Glutamatergic neuron (in vitro differentiated cells): ENCODE measurements at regions not wholly inside any gene's neighbourhood (a gene's known extent, or its start where the extent isn't known, plus 50 kb on each side); places are given as distances from the start of the nearest gene placed in this dataset.
"Not testable (repeated sequence)": the region's sequence is repeated elsewhere in the genome, so short reads cannot be mapped to it uniquely, and the experiment has no call there.

ENCODE experiments used
- DNase-seq: peaks from one replicate; pipeline ENCODE4 v3.0.0; 2022
- H3K27ac Mint-ChIP-seq: one replicate; pipeline ENCODE4 v1.8.0; 2020; ENCODE audit warnings: mild to moderate bottlenecking, mixed read lengths, inconsistent platforms; ENCODE audit not compliant: unreplicated experiment
- H3K27me3 Mint-ChIP-seq: one replicate; pipeline ENCODE4 v1.8.0; 2020; ENCODE audit warnings: mild to moderate bottlenecking, moderate library complexity, mixed read lengths, inconsistent platforms; ENCODE audit not compliant: unreplicated experiment
- H3K36me3 Mint-ChIP-seq: one replicate; pipeline ENCODE4 v1.8.0; 2020; ENCODE audit warnings: mild to moderate bottlenecking, mixed read lengths, inconsistent platforms; ENCODE audit not compliant: unreplicated experiment
- H3K4me1 Mint-ChIP-seq: one replicate; pipeline ENCODE4 v1.8.0; 2020; ENCODE audit warnings: mild to moderate bottlenecking, low read depth, mixed read lengths, inconsistent platforms; ENCODE audit not compliant: unreplicated experiment
- H3K4me3 Mint-ChIP-seq: one replicate; pipeline ENCODE4 v1.8.0; 2020; ENCODE audit warnings: mild to moderate bottlenecking, mixed read lengths, inconsistent platforms; ENCODE audit not compliant: unreplicated experiment
- H3K9me3 Mint-ChIP-seq: one replicate; pipeline ENCODE4 v1.8.0; 2020; ENCODE audit warnings: mild to moderate bottlenecking, moderate library complexity, mixed read lengths, inconsistent platforms; ENCODE audit not compliant: unreplicated experiment
- TF ChIP-seq, protein P1 (sequence below): fragments of 200-600 bp; sonication (generic); IDR thresholded peaks from one replicate; pipeline ENCODE4 v1.5.0; 2021; ENCODE audit not compliant: partially characterized antibody, unreplicated experiment

GRCh38 chr6:138671351-138671750 lies 102.2 kb upstream of the CCDC28A start:
- no peaks in the 10 kb centered on the region for H3K4me1 Mint-ChIP-seq
- no peaks in the 10 kb centered on the region for H3K36me3 Mint-ChIP-seq
- no peak overlapping the region for H3K4me3 Mint-ChIP-seq
- no peaks in the 10 kb centered on the region for H3K9me3 Mint-ChIP-seq
- H3K27me3 Mint-ChIP-seq, result no peaks in the 10 kb centered on the region
- DNase-seq, result no peak
- TF ChIP-seq, protein P1, sequence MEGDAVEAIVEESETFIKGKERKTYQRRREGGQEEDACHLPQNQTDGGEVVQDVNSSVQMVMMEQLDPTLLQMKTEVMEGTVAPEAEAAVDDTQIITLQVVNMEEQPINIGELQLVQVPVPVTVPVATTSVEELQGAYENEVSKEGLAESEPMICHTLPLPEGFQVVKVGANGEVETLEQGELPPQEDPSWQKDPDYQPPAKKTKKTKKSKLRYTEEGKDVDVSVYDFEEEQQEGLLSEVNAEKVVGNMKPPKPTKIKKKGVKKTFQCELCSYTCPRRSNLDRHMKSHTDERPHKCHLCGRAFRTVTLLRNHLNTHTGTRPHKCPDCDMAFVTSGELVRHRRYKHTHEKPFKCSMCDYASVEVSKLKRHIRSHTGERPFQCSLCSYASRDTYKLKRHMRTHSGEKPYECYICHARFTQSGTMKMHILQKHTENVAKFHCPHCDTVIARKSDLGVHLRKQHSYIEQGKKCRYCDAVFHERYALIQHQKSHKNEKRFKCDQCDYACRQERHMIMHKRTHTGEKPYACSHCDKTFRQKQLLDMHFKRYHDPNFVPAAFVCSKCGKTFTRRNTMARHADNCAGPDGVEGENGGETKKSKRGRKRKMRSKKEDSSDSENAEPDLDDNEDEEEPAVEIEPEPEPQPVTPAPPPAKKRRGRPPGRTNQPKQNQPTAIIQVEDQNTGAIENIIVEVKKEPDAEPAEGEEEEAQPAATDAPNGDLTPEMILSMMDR, result no peak
- H3K27ac Mint-ChIP-seq, result no peak overlapping the region

DNA sequence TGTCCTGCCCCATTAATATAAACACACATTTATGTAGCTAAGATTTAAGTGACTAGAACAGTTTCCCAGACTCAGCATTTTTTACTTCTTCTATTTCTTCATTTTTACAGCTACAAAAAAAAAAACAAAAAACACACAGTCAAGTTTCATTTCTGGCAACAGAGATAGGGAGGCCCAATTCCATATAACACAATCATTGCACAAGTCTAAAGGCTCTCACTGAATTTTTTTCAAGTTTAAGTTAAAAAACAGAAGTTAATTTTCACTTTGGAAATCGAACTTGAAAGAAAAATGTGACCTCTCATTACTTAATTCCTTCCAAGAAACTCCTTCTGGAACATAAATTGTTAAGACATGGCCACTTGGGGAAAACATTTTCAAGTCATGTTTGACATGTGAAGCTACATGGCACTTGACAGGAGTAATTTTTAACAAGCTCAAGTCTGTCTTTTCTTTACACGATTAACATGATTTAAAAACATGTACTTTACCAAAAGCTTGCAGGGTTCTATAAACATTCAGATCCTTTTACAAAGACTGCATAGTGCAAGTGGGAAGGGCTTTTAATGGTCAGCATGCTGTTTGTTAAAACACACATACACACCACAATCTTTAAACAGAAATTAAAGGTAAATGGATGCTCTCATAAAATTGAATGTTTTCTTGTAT lies 100.1 kb upstream of the CCDC28A start:
- H3K27ac Mint-ChIP-seq, result no peak overlapping the region
- TF ChIP-seq, protein P1, result no peak
- H3K4me3 Mint-ChIP-seq, result no peak overlapping the region
- H3K27me3 Mint-ChIP-seq, result no peaks in the 10 kb centered on the region
- H3K36me3 Mint-ChIP-seq, result no peaks in the 10 kb centered on the region
- H3K4me1 Mint-ChIP-seq, result peaks cover 3% of the 10 kb centered on the region
- no peaks in the 10 kb centered on the region for H3K9me3 Mint-ChIP-seq
- no peak for DNase-seq

GRCh38 chr6:138674444-138674843 lies 99.1 kb upstream of the CCDC28A start:
- H3K27ac Mint-ChIP-seq, H3K36me3 Mint-ChIP-seq, H3K27me3 Mint-ChIP-seq, H3K4me3 Mint-ChIP-seq, DNase-seq, H3K9me3 Mint-ChIP-seq, H3K4me1 Mint-ChIP-seq: not testable (repeated sequence)

DNA sequence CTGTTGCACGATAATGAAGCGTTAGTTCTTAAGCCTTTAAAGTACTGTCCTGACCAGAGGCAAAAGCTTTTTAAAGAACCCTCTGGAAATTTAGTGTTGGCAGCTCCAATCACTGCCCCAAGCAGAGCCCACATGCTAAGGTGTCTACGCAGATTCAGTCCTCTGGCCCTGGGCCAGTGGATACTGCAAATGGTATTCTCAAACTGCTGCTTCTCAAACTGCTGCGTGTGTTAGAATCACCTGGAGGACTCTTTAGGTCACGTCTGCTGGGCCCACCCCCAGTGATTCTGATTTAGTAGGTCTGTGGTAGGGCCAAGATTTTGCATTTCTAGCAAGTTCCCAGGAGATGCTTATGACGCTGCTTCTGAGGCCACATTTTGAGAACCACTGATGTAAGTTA lies 96.0 kb upstream of the CCDC28A start:
- TF ChIP-seq, protein P1, result no peak
- DNase-seq, result no peak
- Mint-ChIP-seq H3K9me3 (no peaks in the 10 kb centered on the region), H3K27ac (no peak overlapping the region), H3K4me3 (no peak overlapping the region), H3K27me3 (no peaks in the 10 kb centered on the region), H3K36me3 (no peaks in the 10 kb centered on the region), H3K4me1 (peaks cover 19% of the 10 kb centered on the region)

GRCh38 chr6:138678168-138678567 lies 95.4 kb upstream of the CCDC28A start:
- Mint-ChIP-seq H3K9me3 (peaks cover 3% of the 10 kb centered on the region), H3K4me1 (peaks cover 23% of the 10 kb centered on the region), H3K27me3 (peaks cover 1% of the 10 kb centered on the region), H3K27ac (no peak overlapping the region), H3K36me3 (no peaks in the 10 kb centered on the region), H3K4me3 (no peak overlapping the region)
- no peak for DNase-seq
- TF ChIP-seq, protein P1, result no peak

GRCh38 chr6:138680085-138680484 lies 93.5 kb upstream of the CCDC28A start:
- Mint-ChIP-seq H3K27me3 (peaks cover 4% of the 10 kb centered on the region), H3K27ac (no peak overlapping the region)

More at GRCh38 chr6:138680085-138680484, 93.5 kb upstream of the CCDC28A start:
- Mint-ChIP-seq H3K36me3 (no peaks in the 10 kb centered on the region), H3K4me1 (peaks cover 29% of the 10 kb centered on the region), H3K9me3 (peaks cover 8% of the 10 kb centered on the region), H3K4me3 (no peak overlapping the region)
- DNase-seq, result no peak
- TF ChIP-seq, protein P1, result no peak
